ENCODE measurements at regions not wholly inside any gene's neighbourhood (a gene's known extent, or its start where the extent isn't known, plus 50 kb on each side); places are given as distances from the start of the nearest gene placed in this dataset.

DNA sequence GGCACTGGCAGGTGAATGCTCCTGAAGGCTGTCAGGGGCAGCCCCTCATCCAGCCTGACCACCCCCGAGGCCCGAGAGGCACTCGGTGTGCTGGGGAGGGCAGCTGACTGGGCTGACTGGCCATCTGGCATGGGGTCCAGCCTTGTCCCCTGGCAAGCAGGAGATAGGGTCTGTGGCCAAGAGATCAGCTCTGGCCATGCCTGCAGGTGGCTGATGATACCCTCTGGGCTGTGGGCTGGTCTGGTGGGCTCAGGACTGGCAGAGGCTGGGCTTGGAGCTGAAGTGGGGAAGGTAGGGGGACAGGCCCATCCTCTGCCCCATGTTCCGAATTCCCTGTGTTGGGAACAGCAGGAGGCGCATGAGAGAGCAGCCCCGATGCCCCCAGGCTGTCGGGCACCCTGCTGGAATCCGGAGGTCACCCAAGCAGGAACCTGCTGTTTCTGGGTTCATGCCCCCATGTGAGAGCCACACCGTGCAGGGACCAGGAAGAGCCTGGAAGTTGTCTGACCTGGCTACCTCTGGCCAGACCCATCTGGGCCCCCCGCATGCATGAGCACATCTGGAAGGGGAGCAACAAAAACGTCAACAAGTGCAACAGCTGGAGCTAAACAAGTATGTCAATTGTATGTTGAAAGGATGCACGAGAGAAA lies 527.0 kb downstream of the TBC1D22A start:
- no peak overlapping the region for H3K9ac ChIP-seq (ENCODE audit: low read length)
- intact Hi-C loops (cut with micrococcal nuclease), result no loop called here
- H3K27me3 ChIP-seq (ENCODE audit: insufficient read depth, low read length), result no peaks in the 10 kb centered on the region
- TF ChIP-seq EGR1 (IDR thresholded peaks at IDR 0.05; ENCODE audit: low read depth) (no peak), FOSL1 (IDR thresholded peaks at IDR 0.05; ENCODE audit: low read depth) (no peak), POLR2A (IDR thresholded peaks at IDR 0.05; ENCODE audit: borderline replicate concordance, extremely low read depth, insufficient read depth, insufficient read length) (no peak), REST (IDR thresholded peaks at IDR 0.05; ENCODE audit: low read depth) (no peak), POLR2AphosphoS5 (IDR thresholded peaks at IDR 0.05; ENCODE audit: low read depth, low read length) (no peak)
- TF ChIP-seq, protein P1, sequence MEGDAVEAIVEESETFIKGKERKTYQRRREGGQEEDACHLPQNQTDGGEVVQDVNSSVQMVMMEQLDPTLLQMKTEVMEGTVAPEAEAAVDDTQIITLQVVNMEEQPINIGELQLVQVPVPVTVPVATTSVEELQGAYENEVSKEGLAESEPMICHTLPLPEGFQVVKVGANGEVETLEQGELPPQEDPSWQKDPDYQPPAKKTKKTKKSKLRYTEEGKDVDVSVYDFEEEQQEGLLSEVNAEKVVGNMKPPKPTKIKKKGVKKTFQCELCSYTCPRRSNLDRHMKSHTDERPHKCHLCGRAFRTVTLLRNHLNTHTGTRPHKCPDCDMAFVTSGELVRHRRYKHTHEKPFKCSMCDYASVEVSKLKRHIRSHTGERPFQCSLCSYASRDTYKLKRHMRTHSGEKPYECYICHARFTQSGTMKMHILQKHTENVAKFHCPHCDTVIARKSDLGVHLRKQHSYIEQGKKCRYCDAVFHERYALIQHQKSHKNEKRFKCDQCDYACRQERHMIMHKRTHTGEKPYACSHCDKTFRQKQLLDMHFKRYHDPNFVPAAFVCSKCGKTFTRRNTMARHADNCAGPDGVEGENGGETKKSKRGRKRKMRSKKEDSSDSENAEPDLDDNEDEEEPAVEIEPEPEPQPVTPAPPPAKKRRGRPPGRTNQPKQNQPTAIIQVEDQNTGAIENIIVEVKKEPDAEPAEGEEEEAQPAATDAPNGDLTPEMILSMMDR (IDR thresholded peaks at IDR 0.05 in 2 of 3, conservative IDR thresholded peaks at IDR 0.05 in 1 of 3; ENCODE audit: borderline replicate concordance in 1 of 3, insufficient read depth in 1 of 3, low read depth in 2 of 3, low read length in 2 of 3), result no peak
- RAD21 ChIA-PET (ENCODE audit: low non-redundant PET in 1 of 2, low total read pairs in 2 of 2, uncharacterized antibody in 2 of 2, unreplicated experiment in 2 of 2), result no interaction called here
- DNase-seq (ENCODE audit: low read depth, low spot score) (no peak), ATAC-seq (no peak)
- H2AFZ ChIP-seq (ENCODE audit: low read depth, low read length, poor library complexity, severe bottlenecking), result no peak overlapping the region
- H3K4me1 ChIP-seq (ENCODE audit: control insufficient read depth in 1 of 2, insufficient read depth in 2 of 2, low read length in 2 of 2), result peaks cover 0 to 16% of the 10 kb centered on the region in 2 experiments; a peak in 2 of 4 replicates
- H3K4me3 ChIP-seq (replicated peaks in 1 of 2; ENCODE audit: low read depth in 1 of 2, low read length in 2 of 2), result no peak overlapping the region
- H3K9me2 ChIP-seq (ENCODE audit: insufficient read depth), result no peaks in the 10 kb centered on the region
- CTCF ChIA-PET, result no interaction called here
- H3K9me3 ChIP-seq (ENCODE audit: control insufficient read depth in 1 of 2, insufficient read depth in 1 of 2, low read depth in 1 of 2, low read length in 2 of 2), result no peaks in the 10 kb centered on the region
- no peaks in the 10 kb centered on the region for H3K79me2 ChIP-seq (ENCODE audit: insufficient read depth, low read length)
- H3K27ac ChIP-seq (ENCODE audit: low read depth, low read length), result no peak overlapping the region
- POLR2A ChIA-PET, result no interaction called here
- BruUV-seq (replicated peaks), result no TSS peak
- no peak overlapping the region for H3K4me2 ChIP-seq (ENCODE audit: low read length)
- H4K20me1 ChIP-seq (ENCODE audit: insufficient read depth), result no peaks in the 10 kb centered on the region
- no peaks in the 10 kb centered on the region for H3K36me3 ChIP-seq (ENCODE audit: control insufficient read depth in 1 of 2, insufficient read depth in 2 of 2, low read length in 2 of 2)
